Activated T-cell treated with anti-CD3 and anti-CD28 coated beads for 1 hour (primary cell): ENCODE measurements at regions not wholly inside any gene's neighbourhood (a gene's known extent, or its start where the extent isn't known, plus 50 kb on each side); places are given as distances from the start of the nearest gene placed in this dataset.

Source experiments
- DNase-seq: peaks from one replicate; pipeline ENCODE4 v3.0.0-alpha.2; 2020; ENCODE audit warnings: low read depth

DNA sequence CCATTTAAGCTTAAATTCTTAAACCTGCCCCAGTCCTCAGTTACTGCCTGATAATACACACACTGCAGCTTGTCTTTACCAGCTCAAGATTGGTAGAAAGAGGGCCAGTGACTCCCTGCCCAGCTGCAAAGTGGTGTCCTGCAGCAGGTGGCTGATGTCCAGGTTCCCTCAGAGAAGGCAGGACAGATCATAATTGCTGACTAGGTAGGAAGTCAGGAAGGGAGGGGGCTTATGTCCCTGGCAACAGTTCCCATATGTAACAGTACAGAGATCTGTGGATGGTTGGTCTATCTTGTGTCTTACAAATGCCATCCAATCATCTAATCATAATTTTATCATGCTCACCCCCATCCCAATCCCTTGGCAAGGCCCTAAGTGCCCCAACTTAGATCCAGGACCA lies 492.1 kb upstream of the PPP2R3A start:
- no peak for DNase-seq

DNA sequence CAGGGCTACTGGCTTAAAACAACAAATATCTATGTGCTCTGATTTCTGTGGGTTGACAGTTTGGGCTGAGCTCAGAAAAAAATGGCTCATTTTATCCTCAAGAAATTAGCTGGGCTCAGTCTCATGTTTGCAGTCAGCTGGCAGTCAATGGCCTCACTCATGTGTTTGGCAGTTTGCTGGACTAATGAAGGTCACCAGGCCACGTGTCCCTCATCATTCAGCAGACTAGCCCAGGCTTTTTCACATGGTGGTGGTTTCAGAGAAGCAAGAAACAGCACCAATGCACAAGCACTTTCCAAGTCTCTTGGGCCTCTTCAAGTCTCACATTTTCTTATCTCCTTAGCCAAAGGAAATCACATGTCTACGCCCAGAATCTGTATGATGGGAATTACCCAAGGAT lies 478.3 kb upstream of the PPP2R3A start:
- DNase-seq = no peak

DNA sequence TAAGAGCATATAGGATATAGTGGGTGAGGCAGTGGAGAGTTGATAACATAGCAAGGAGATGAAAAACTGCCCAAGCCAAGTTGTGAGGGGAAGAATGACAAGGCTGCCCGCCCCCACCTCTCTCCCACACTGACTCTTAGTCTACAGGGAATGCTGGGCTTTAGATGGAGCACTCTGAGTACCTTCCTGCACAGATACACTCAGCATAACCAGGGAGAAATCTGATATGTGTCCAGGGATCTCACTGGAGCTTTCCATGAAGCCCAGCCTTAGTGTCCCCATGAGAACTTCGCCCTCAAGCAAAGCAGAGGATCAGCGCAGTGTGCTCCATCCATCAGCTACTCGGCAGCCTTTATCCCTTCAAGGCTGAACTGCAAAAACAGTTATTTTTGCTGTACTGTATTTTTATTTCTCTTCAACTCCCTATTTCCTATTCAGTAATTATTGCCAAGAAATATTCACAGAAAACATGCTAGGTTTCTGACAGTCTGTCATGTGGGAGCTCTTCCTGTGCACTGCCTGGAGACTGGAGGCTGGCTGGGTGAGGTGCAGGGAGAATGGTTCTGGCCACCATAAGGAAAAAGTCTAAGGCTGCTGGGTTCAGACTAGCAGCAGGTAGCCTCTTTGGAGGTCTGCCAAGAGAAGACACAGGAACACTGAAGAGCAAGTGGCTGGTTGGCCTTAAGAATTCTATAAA lies 475.2 kb upstream of the PPP2R3A start:
- DNase-seq = no peak

DNA sequence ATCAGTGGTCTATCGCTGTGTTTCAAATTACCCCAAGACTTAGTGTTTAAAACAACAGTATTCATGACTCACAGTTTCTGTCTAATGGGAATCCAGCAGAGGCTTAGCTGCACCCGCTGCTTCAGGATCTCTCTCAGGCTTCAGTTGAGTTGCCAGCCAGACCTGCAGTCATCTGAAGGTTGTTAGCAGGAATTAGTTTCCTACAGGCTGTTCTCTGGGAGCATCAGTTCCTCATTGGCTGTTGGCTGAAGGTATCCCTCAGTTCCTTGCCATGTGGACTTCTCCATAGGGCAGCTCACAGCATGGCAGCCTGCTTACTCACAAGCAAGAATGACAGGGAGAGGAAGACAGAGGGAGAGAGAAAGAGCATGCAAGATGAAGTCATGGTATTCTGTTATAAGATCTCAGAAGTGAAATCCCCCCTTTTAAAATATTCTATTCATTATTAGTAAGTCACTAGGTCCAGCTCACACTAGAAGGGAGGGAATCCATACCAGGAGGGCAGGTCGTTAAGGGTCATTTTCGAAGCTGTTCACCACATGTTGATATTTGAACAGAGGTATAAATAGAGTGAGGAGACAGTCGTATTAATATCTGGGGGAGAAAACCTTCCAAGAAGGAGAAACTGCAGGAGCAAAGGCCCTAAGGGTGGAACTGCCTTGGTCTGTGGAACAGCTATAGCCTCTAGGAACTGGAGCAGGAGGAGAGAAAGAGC lies 473.9 kb upstream of the PPP2R3A start:
- no peak for DNase-seq

DNA sequence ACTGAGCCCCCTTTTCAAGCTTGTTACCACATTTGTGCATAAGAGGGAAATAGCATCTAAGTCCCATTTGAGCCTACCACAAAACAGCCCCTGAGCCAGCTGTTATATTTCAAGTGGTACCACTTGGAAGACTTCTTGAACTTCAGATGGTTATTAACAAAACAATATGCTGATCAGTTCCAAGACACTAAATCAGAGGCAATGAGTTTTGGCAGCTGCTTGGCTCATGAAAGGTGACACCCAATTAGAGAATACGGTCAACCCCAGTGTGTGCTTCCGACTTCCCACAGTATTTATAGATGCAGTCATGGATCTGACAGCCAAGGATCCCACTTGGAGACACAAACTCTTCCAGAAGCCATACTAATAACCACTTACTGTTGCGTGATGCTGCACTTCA lies 469.6 kb upstream of the PPP2R3A start:
- DNase-seq = no peak

DNA sequence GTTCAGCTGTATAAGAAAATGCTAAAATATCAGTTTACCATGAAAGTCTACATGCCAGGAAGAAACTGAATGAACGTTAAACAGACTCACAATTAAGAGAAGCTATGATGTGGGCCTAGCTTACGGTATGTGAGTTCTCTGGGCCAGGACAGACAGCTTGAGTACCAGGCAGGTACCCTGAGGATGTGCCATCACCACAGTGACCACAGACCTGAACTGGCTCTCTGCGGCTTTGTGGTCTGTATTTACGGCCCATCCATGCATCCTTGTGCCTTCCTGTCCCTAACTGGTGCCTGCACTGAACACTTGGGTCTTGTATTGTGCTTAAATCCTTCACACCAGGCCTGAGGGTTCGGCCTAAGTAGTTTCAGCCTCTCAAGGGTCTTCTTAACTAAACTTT lies 467.5 kb upstream of the PPP2R3A start:
- no peak for DNase-seq

DNA sequence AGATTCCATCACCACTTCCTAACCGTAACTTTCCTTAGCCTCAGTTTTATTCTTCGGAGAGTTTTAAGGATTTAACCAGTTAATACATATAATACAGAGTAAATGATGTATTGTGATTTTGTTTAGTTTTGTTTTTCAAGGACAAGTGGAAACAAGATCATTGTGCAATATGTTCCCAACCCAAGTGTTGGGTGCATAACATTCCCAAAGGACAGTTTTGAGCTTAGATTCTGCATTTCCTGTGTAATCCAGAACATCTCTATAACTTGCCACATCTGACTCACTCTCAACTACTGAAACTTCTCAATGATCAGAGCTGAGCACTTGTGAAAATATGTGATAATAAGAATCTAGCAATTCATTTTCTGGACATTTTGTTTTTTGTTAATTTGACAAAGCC lies 466.1 kb upstream of the PPP2R3A start:
- DNase-seq = no peak

DNA sequence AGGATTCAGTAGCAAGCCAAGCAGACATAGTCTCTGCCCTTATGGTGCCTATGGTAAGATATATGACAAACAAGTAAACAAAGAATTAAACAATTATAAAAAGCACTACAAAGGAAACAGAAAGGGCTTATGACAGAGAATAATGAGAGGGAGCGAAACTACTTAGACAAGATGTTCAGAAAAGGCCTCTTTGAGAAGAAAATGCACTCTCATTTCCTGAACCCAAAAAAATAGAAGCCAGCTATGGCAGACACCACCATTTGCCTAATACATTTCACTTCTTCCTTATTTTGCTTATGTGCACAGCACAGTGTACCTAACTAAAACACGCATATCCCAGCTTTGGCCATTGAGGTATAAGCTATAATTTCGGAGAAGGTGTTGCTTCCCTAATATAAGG lies 465.5 kb upstream of the PPP2R3A start:
- DNase-seq = no peak

DNA sequence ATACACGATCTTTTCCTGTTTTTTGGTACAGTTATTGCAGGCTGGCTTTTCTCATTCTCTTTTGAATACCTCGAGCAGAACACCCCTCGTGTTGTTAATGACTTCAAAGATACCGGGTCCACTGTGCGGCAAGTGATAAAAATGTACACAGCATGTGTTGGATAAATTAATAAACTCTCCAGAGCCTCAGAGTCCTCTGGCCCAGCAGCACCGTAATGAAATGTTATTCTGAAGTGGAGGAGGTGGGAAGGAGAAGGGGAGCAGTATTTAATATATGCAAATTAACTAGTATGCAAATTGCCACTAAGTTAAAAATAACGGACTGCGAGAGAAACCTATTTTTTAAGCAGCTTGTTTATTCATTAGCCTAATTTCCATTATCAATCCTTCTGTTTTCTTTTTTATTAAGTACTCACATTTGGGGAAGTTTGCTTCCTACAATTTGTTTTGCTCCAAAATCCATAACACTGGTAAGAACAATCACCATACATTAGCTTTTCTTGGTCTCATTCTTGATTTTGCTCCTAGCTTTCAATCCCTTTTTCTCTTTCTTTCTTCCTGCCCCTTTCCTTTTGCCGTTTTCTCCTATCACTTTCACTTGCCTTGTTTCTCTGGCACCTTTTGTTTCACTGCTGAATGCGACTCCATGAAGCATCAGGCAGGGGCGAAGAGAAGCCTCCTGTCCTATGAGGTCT lies 462.3 kb upstream of the PPP2R3A start:
- no peak for DNase-seq

DNA sequence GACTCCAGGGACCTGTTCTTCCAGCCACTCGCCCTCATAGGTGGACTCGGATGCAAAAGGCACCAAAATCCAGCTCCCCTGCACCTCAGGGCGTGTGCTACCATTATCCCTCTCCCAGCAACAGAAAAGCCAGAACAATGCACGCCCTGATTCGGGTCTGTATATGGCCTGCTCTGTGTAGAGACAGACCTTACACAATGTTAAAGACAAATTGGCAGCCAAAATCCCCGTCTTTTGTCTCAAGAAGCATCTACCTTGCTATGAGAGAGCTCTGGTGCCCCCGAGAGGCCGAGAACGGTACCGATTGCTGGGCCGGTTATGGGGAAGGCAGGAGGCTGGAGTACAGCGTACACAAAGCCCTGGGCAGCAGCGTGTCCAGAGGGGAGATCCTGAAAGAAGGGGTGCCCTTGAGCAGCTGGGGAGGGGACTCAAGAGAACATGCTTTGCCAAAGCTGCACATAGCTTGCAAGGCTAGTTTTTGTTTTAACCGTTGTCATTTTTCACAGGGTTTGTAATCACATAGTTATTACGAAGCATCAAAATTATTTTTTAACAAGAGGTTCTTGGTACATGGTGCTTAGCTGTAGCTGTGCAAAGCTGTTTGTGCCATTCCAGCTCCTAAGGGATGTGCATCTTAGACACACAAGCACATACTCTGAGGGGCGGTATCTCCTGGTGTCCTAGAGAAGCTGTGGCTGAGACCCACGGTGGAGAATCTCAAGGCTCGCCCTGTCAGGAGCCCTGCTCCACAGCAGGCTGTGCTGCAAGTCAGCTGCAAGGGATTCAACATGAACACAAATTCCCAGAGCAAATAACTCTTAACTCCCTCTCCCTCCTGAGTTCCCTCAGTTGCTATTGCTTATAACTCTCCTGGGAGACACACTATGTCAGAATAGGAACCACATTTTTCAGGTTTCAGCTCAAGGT lies 461.5 kb upstream of the PPP2R3A start:
- DNase-seq = no peak

DNA sequence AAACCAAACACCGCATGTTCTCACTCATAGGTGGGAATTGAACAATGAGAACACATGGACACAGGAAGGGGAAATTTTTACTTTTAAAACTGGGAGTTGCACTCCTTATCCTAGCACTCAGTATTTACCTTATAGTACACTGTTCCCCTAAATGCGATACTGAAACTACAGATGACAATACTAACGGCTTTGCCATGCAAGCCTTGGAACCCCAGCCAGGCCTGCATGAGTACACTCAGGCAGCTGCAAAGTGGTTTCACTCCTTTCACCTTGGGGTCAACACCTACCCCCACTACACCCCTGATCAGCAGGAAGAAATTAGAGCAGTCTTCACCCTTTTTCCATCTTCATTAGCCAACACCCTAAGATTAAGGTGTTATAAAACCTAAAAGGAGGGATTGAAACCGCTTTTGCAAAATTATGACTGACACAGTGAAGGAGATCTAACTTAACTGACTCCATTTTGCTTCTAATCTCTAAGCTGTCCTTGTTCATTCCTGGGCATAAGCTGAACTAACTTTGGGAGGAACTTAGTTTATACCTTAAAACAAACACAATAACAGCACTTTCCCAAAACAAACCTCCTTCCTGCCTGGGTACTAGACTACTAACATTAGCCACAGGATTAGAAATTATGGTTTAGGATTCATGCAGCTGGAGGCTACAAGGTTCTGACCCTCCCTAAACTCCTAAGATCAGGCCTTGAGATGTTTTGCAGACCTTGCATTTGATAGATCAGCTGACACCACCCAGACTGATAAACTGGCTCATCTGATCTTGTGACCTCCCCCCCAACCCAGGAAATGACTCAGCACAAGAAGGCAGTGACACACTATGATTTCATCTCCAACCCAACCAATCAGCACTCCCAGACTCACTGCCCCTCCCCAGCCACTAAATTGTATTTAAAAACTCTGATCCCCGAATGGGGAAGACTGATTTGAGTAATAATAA lies 452.1 kb upstream of the PPP2R3A start:
- DNase-seq = no peak

DNA sequence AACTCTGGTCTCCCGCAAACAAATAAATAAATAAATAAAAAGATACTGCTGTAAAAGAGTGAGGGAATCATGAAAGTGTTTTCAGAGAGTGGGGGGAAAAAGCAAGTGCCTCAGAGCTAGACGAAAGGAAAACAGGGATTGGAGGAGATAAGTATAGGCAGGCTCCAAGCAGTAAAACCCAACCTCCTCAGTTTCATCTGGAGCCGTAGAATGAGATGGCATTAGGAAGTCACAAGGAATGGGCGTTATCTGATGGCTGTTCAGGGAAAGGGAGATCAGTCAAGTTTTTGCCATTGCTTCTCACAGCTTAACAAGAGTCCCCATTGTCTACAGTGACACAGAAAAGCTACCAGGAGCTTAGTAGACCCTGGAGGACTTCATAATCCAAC lies 451.5 kb upstream of the PPP2R3A start:
- DNase-seq = no peak

DNA sequence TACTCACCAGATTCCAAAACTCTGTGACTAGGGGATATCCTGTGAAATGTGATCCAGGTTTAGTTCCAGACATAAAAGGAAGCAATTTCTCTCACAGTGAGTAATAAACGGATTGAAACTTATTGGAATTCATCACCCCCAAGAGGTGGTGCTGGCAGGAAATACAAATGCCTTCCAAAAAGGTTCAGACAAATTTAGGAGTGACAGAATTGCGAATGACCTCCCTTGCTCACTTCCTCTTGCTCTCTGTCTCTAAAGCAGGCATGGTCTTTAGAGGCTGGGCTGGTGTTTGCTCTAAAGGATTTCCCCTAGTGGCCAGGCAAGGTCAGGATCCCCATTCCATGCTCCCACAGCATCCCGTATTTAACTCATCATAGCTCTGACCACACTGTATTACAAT lies 449.4 kb upstream of the PPP2R3A start:
- DNase-seq = no peak

DNA sequence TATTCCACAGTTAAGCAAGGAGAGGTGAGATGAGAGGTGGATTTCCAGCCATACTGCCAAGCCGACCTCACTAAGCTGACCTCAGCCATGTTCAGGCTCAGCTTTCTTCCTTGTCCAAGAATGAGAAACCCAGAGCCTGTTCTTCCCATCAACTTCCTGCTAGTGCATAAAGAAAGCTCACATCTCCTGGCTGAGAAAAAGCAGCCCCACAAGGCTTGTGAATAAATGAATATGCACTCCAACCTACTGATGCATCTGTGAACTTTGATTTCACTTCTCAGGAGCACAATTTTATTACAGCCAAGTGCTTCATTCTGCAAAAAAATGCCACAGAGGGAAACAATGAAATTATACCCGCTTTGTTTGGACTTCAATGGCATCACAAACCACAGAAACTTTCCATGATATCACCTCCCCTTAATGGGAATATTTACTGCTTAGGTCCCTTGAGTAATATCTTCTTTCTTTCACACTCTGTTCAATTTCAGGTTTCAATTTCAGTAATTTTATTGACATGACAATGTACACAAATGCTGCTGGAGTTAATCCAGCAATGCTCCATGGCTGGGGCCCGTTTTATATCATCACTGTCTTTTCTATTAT lies 437.0 kb upstream of the PPP2R3A start:
- no peak for DNase-seq

DNA sequence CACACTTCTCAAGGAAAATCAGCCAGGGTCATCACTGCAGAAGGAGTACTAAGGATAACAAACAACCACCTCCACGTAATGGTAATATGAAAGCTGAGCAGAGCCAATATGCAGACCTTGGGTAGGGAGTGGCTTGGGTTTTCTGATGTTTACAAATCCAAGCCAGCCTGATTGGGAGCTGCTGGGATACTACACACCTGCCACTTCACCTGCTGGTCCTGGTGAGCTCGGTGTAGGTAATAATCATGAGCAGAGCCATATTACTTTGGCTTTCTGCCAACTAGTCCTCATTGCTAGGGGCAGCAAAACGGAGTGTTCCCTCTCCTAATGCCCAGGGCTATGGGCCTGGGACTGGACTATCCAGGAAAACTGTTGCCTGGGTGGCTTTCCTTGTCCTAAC lies 433.5 kb upstream of the PPP2R3A start:
- no peak for DNase-seq

DNA sequence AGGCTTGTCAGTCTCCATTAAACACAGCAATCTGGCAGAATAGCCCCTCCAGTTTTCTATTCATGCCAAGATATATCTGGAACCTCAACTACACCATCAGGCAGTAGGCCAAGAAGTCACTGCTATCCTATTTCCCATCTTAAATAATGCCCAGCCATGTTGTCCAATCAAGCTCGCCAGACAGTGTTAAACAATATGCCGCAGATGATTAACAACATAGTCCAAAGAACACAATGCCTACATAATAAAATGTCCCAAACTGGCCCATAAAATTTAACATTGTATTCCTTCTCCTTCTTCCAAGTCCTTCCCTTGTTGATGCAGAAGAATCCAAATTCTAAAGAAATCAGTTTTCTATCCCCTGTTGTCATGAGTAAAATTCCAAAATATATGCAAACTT lies 427.4 kb upstream of the PPP2R3A start:
- no peak for DNase-seq

DNA sequence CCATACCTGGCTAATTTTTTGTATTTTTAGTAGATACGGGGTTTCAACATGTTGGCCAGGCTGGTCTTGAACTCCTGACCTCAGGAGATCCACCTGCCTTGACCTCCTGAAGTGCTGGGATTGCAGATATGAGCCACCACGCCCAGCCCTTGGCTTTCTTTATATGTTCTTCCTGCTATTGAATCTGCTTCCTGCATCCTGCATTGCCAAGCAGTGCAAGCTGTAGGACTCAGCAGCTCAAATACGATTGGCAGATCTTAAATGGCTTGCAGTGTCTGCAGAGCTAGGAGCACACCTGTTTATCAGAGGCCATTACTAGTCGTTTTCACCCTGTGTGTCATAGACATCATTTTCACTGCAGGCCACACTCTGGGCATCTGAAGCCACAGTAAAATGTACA lies 426.2 kb upstream of the PPP2R3A start:
- DNase-seq = no peak

DNA sequence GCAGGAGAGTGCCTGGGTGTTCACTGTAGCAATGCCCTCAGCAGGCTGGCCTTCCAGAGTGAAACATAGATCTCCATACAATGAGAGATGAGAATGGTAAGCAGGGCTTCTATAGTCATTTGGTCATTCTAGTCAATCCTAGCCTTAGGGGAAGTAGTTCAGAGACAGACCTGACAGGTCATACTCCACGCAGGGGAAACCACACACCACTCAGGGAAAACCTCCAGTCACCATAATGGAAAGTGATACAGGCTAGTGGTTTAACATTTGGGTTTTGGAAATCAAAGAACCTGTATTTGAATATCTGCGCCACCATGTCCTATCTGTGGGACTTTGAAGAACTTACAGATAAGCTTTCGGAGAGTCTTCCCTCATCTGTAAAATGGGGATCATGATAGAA lies 425.7 kb upstream of the PPP2R3A start:
- DNase-seq = no peak

DNA sequence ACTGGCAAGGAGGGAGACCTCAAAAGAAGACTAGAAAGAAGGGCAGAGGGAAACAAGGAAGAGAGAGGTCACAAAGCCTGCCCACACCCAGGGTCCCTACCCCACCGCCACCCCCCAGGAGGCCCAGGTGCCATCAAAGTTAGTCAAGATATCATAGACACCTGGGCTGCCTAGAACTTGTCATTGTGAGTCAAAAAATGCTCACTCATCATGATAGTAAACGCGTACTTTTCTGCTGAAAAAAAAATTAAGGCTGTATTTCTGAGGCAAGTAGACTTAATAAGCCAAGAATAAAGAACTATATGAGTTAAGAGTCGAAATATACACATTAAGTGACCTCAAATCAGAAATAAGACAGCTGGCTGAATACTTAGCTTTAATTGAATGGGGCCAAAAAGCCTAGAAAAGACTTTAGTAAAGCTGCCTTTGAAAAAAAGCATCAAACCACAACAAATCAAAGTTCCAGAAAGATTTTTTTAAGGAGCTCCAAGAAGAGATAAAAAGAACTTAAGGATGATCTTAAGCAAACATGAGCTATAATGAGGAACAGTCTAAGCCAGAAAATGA lies 415.5 kb upstream of the PPP2R3A start:
- no peak for DNase-seq

DNA sequence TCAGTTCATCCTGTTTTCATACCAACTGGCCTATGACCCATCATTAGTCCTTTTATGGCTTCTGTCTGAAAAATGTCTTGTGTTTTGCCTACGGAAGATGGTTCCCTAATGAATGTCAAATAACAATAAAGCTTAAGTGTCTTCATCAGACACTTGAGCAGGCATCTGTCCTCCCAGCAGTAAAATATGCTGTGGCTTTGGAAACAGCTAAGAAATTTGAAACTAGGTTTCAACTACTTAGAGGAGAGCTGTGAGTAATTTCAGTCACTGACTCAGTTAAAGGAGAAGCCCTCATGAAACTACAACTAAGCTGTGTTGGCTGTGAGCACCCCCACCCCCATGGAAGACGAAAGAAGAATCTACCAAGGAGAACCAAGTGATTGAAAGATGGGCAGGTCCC lies 409.4 kb upstream of the PPP2R3A start:
- DNase-seq = no peak
